ENCODE measurements at regions not wholly inside any gene's neighbourhood (a gene's known extent, or its start where the extent isn't known, plus 50 kb on each side); places are given as distances from the start of the nearest gene placed in this dataset.

- WGBS, 2 donors: 56 to 69% methylated on average over 5 of the region's 5 CpGs
- Histone ChIP-seq H3K9me3 (no peaks in the 10 kb centered on the region), H3K4me1 (no peaks in the 10 kb centered on the region), H3K27me3 (no peaks in the 10 kb centered on the region), H3K27ac (peak overlapping the region in 2 of 4 donors; percentile 36 to 40), H3K4me3 (no peak overlapping the region), H3K36me3 (no peaks in the 10 kb centered on the region)
- TF ChIP-seq EP300 (IDR thresholded peaks at IDR 0.05) (peak in 1 of 4 donors; percentile 69), CTCF (IDR thresholded peaks at IDR 0.05) (no peak)
- ATAC-seq (ENCODE audit: low FRiP score in 2 of 2): peak; percentile 46 to 76
- DNase-seq: peak in 1 of 2 donors; percentile 76
Measured at GRCh38 chr4:14910411-14910810, 91.9 kb upstream of the CPEB2 start.

- 70 to 77% methylated on average over 2 of the region's 2 CpGs for WGBS, 2 donors
- DNase-seq (no peak), ATAC-seq (ENCODE audit: low FRiP score in 2 of 2) (no peak)
- Histone ChIP-seq H3K27ac (no peak overlapping the region), H3K4me1 (peaks cover 0 to 7% (median 4%) of the 10 kb centered on the region in 4 donors), H3K4me3 (no peak overlapping the region), H3K36me3 (no peaks in the 10 kb centered on the region), H3K27me3 (no peaks in the 10 kb centered on the region), H3K9me3 (no peaks in the 10 kb centered on the region)
- no peak for TF ChIP-seq EP300 (IDR thresholded peaks at IDR 0.05)
- no peak for TF ChIP-seq CTCF (IDR thresholded peaks at IDR 0.05)
- no peak for TF ChIP-seq POLR2A (IDR thresholded peaks at IDR 0.05)
- TF ChIP-seq POLR2AphosphoS5 (IDR thresholded peaks at IDR 0.05): no peak
Measured at GRCh38 chr4:14912426-14912825, 89.9 kb upstream of the CPEB2 start.

DNA sequence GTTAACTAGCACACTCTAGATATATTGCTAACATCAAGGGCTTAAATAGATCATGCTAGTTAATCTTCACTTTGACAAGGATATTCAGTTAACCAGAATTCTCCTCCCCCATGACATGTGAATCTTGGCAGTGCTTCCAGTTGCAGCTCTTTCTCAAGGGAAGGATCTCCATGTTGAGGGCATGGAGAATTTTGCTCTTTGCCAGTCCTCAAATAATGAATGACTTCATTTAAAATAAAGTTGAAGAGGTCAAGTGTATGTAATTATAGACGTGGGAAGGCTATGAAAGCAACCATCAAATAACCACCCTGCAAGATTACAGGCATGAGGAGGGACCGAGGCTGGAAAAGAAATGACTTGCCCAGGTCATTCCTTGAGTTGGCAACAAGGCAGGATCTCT lies 87.3 kb upstream of the CPEB2 start:
- Histone ChIP-seq H3K4me1 (peaks cover 0 to 7% (median 4%) of the 10 kb centered on the region in 4 donors), H3K9me3 (no peaks in the 10 kb centered on the region), H3K36me3 (no peaks in the 10 kb centered on the region), H3K27me3 (no peaks in the 10 kb centered on the region), H3K27ac (no peak overlapping the region), H3K4me3 (no peak overlapping the region)
- 61 to 62% methylated on average over 2 of the region's 2 CpGs for WGBS, 2 donors
- DNase-seq: no peak
- TF ChIP-seq POLR2A (IDR thresholded peaks at IDR 0.05): no peak
- no peak for TF ChIP-seq POLR2AphosphoS5 (IDR thresholded peaks at IDR 0.05)
- TF ChIP-seq EP300 (IDR thresholded peaks at IDR 0.05): no peak
- TF ChIP-seq CTCF (IDR thresholded peaks at IDR 0.05): no peak
- ATAC-seq (ENCODE audit: low FRiP score in 2 of 2): no peak

DNA sequence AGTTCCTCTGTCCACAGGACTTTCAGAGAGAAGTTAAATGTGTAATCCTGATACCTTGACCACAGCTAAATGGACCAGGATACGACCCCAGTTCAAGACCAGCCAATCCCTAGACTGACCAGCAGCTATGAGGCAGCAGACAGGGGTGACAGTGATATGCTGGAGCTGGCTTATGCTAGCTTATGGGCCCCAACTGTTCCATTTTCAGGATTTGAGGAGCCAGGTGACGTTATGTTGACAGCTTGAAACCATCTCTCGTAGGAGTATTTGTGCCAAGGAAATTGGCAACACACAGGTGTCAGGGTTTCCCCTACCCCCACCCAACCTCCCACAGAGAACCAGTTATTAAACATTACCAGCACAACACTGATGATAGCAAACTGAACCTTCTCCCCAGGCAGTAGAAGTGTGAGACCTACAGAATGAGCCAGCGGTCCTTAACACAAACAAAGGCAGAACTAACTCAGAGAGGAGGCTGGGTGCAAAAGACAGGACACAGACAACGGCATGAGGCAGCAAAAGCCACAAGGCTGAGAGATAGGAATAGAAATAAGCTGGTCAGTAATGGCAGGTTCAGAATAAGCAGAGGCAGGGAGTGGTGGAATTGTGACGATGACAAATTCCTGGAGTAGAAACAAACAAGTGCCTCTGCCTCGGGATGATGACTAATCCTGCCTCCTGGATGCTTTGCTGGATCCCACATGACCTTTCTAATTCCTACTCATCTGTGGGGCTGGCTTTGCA lies 85.6 kb upstream of the CPEB2 start:
- 56 to 57% methylated on average over 7 of the region's 7 CpGs for WGBS, 2 donors
- Histone ChIP-seq H3K4me3 (no peak overlapping the region), H3K9me3 (no peaks in the 10 kb centered on the region), H3K27me3 (no peaks in the 10 kb centered on the region), H3K36me3 (no peaks in the 10 kb centered on the region), H3K4me1 (peaks cover 0 to 7% (median 4%) of the 10 kb centered on the region in 4 donors), H3K27ac (peak overlapping the region in 1 of 4 donors; percentile 64)
- ATAC-seq (ENCODE audit: low FRiP score in 2 of 2) (peak; percentile 55 to 78), DNase-seq (no peak)
- no peak for TF ChIP-seq CTCF (IDR thresholded peaks at IDR 0.05)
- TF ChIP-seq POLR2A (IDR thresholded peaks at IDR 0.05): no peak
- no peak for TF ChIP-seq POLR2AphosphoS5 (IDR thresholded peaks at IDR 0.05)

GRCh38 chr4:14917298-14917633 lies 85.0 kb upstream of the CPEB2 start:
- H3K4me1 ChIP-seq: peaks cover 0 to 7% (median 4%) of the 10 kb centered on the region in 4 donors
- ATAC-seq (ENCODE audit: low FRiP score in 2 of 2) (peak in 1 of 2 donors; percentile 40), DNase-seq (no peak)
- H3K36me3 ChIP-seq: no peaks in the 10 kb centered on the region
- TF ChIP-seq EP300 (IDR thresholded peaks at IDR 0.05) (no peak), POLR2A (IDR thresholded peaks at IDR 0.05) (no peak), CTCF (IDR thresholded peaks at IDR 0.05) (no peak)
- H3K27ac ChIP-seq: no peak overlapping the region
- no peak overlapping the region for H3K4me3 ChIP-seq
- H3K27me3 ChIP-seq: no peaks in the 10 kb centered on the region
- H3K9me3 ChIP-seq: no peaks in the 10 kb centered on the region
- WGBS, 2 donors: 43 to 54% methylated on average over 1 of the region's 1 CpG
